Activated CD8-positive, alpha-beta T cell treated with anti-CD3 and anti-CD28 coated beads for 36 hours (primary cell): ENCODE measurements at regions not wholly inside any gene's neighbourhood (a gene's known extent, or its start where the extent isn't known, plus 50 kb on each side); places are given as distances from the start of the nearest gene placed in this dataset.

Experiments used
- ATAC-seq: fragments of 200-7000 bp; cut with Tn5 transposase; one replicate; pipeline ENCODE4 v1.10.0; 2021; ENCODE audit warnings: mild to moderate bottlenecking, moderate library complexity
- CTCF ChIA-PET: fragments of 350-600 bp; sonication (Branson Sonifier 250); formaldehyde crosslinking; loops from one replicate; lab custom pipeline; 2021; ENCODE audit warnings: antibody characterized with exemption; lab: Charles Lee
- POLR2A ChIA-PET: fragments of 350-600 bp; sonication (Branson Sonifier 250); formaldehyde crosslinking; loops from one replicate; lab custom pipeline; 2021; ENCODE audit warnings: antibody characterized with exemption; lab: Charles Lee
- DNase-seq: peaks from one replicate; pipeline ENCODE4 v3.0.0-alpha.2; 2020
- H3K27ac Mint-ChIP-seq: one replicate; pipeline ENCODE4 v1.8.0; 2021; ENCODE audit warnings: mild to moderate bottlenecking, mixed read lengths
- H3K27me3 Mint-ChIP-seq: one replicate; pipeline ENCODE4 v1.8.0; 2021; ENCODE audit warnings: mixed read lengths
- H3K36me3 Mint-ChIP-seq: one replicate; pipeline ENCODE4 v1.8.0; 2021; ENCODE audit warnings: low read depth, mixed read lengths
- H3K4me1 Mint-ChIP-seq: one replicate; pipeline ENCODE4 v1.8.0; 2021; ENCODE audit warnings: low read depth, mixed read lengths
- H3K4me3 Mint-ChIP-seq: one replicate; pipeline ENCODE4 v1.8.0; 2021; ENCODE audit warnings: mild to moderate bottlenecking, moderate library complexity, mixed read lengths
- H3K9me3 Mint-ChIP-seq: one replicate; pipeline ENCODE4 v1.8.0; 2021; ENCODE audit warnings: mixed read lengths
- CTCF ChIP-seq: fragments of 200-600 bp; IDR thresholded peaks from one replicate; pipeline ENCODE4 v1.8.0; 2022; ENCODE audit warnings: antibody characterized with exemption, mild to moderate bottlenecking
- intact Hi-C: fragments of 100-400 bp; cut with micrococcal nuclease; formaldehyde crosslinking; loops from one replicate; pipeline ENCODE4 v1.10.0; 2022

- Mint-ChIP-seq H3K27me3 (peaks cover 7% of the 10 kb centered on the region), H3K4me1 (no peaks in the 10 kb centered on the region), H3K4me3 (no peak overlapping the region), H3K9me3 (no peaks in the 10 kb centered on the region), H3K36me3 (no peaks in the 10 kb centered on the region), H3K27ac (no peak overlapping the region)
- intact Hi-C loops = no loop called here
- DNase-seq (no peak), ATAC-seq (no peak)
- POLR2A ChIA-PET = no interaction called here
- TF ChIP-seq CTCF = no peak
- CTCF ChIA-PET = no interaction called here
Observed at GRCh38 chr3:179503152-179503551, 51.9 kb upstream of the GNB4 start.

- CTCF ChIA-PET = no interaction called here
Observed at GRCh38 chr3:179503640-179504039, 52.4 kb upstream of the GNB4 start.

GRCh38 chr3:179504371-179504770 is 53.1 kb upstream of the GNB4 start:
- intact Hi-C loops = no loop called here
- H3K27ac Mint-ChIP-seq = no peak overlapping the region
- no peaks in the 10 kb centered on the region for H3K9me3 Mint-ChIP-seq
- H3K36me3 Mint-ChIP-seq = no peaks in the 10 kb centered on the region
- no peak for DNase-seq
- no peak for TF ChIP-seq CTCF
- peaks cover 7% of the 10 kb centered on the region for H3K27me3 Mint-ChIP-seq
- no peak overlapping the region for H3K4me3 Mint-ChIP-seq
- ChIA-PET POLR2A (interaction anchor here (1.5 kb wide), 1 partner anchor 18 kb away, joined by 4 read pairs; no protein-coding TSS in a partner anchor), CTCF (no interaction called here)
- no peak for ATAC-seq
- no peaks in the 10 kb centered on the region for H3K4me1 Mint-ChIP-seq

More at GRCh38 chr3:179503640-179504039, 52.4 kb upstream of the GNB4 start:
- Mint-ChIP-seq H3K27ac (no peak overlapping the region), H3K4me3 (no peak overlapping the region), H3K4me1 (no peaks in the 10 kb centered on the region), H3K9me3 (no peaks in the 10 kb centered on the region), H3K36me3 (no peaks in the 10 kb centered on the region), H3K27me3 (peaks cover 7% of the 10 kb centered on the region)
- no peak for ATAC-seq
- intact Hi-C loops = no loop called here
- no peak for TF ChIP-seq CTCF
- POLR2A ChIA-PET = no interaction called here
- no peak for DNase-seq

- CTCF ChIA-PET = interaction anchor here (0.8 to 1.2 kb wide), 2 partner anchors 10 to 24 kb away, joined by 3 to 4 read pairs; no protein-coding TSS in a partner anchor
Observed at GRCh38 chr3:179505534-179505933, 54.3 kb upstream of the GNB4 start.

GRCh38 chr3:179506792-179507191 is 55.5 kb upstream of the GNB4 start:
- CTCF ChIA-PET = no interaction called here
- DNase-seq = no peak
- no peak overlapping the region for H3K4me3 Mint-ChIP-seq
- H3K27me3 Mint-ChIP-seq = peaks cover 8% of the 10 kb centered on the region
- no peak for ATAC-seq
- no peak for TF ChIP-seq CTCF
- POLR2A ChIA-PET = no interaction called here
- intact Hi-C loops = no loop called here
- H3K36me3 Mint-ChIP-seq = no peaks in the 10 kb centered on the region
- no peak overlapping the region for H3K27ac Mint-ChIP-seq
- H3K4me1 Mint-ChIP-seq = no peaks in the 10 kb centered on the region
- H3K9me3 Mint-ChIP-seq = no peaks in the 10 kb centered on the region

More at GRCh38 chr3:179505534-179505933, 54.3 kb upstream of the GNB4 start:
- H3K9me3 Mint-ChIP-seq = no peaks in the 10 kb centered on the region
- no peak for ATAC-seq
- H3K27ac Mint-ChIP-seq = no peak overlapping the region
- H3K4me3 Mint-ChIP-seq = no peak overlapping the region
- DNase-seq = no peak
- TF ChIP-seq CTCF = no peak
- peaks cover 7% of the 10 kb centered on the region for H3K27me3 Mint-ChIP-seq
- H3K4me1 Mint-ChIP-seq = no peaks in the 10 kb centered on the region
- H3K36me3 Mint-ChIP-seq = no peaks in the 10 kb centered on the region
- intact Hi-C loops = no loop called here
- POLR2A ChIA-PET = interaction anchor here (0.8 to 1.5 kb wide), 2 partner anchors 13 to 19 kb away, joined by 3 to 4 read pairs; no protein-coding TSS in a partner anchor
